ENCODE measurements at regions not wholly inside any gene's neighbourhood (a gene's known extent, or its start where the extent isn't known, plus 50 kb on each side); places are given as distances from the start of the nearest gene placed in this dataset.

DNA sequence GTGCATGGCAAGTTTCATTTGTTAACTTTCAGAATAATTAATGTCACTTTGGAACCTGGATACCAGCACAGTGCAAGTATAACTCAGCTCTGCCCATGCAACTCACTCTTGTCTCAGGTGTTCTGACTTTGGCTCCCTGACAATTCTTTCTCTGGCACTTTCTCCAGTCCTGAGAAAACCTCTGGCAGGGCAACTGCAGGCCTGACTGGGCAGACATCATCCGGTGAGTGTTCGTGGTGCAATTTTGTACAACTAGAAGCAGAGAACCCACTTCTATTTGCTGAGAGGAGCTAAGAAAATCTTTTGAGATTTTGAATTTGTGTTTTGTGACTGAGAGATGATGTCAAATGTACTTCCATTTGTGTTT is 143.0 kb downstream of the AQP4 start:
- TF ChIP-seq, protein P1, sequence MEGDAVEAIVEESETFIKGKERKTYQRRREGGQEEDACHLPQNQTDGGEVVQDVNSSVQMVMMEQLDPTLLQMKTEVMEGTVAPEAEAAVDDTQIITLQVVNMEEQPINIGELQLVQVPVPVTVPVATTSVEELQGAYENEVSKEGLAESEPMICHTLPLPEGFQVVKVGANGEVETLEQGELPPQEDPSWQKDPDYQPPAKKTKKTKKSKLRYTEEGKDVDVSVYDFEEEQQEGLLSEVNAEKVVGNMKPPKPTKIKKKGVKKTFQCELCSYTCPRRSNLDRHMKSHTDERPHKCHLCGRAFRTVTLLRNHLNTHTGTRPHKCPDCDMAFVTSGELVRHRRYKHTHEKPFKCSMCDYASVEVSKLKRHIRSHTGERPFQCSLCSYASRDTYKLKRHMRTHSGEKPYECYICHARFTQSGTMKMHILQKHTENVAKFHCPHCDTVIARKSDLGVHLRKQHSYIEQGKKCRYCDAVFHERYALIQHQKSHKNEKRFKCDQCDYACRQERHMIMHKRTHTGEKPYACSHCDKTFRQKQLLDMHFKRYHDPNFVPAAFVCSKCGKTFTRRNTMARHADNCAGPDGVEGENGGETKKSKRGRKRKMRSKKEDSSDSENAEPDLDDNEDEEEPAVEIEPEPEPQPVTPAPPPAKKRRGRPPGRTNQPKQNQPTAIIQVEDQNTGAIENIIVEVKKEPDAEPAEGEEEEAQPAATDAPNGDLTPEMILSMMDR (IDR thresholded peaks at IDR 0.05): no peak
- FAIRE-seq (no peak), ATAC-seq (peak in 1 of 4 donors; percentile 48), DNase-seq (no peak)
- H3K27me3 ChIP-seq: no peaks in the 10 kb centered on the region
- H3K4me1 ChIP-seq: no peaks in the 10 kb centered on the region
- intact Hi-C loops (cut with DNase I): no loop called here
- no peaks in the 10 kb centered on the region for H3K36me3 ChIP-seq
- no peak overlapping the region for H3K4me3 ChIP-seq
- 56 to 57% methylated on average over 2 of the region's 2 CpGs for WGBS, 2 donors
- no peak overlapping the region for H3K27ac ChIP-seq
- H3K9me3 ChIP-seq: no peaks in the 10 kb centered on the region

DNA sequence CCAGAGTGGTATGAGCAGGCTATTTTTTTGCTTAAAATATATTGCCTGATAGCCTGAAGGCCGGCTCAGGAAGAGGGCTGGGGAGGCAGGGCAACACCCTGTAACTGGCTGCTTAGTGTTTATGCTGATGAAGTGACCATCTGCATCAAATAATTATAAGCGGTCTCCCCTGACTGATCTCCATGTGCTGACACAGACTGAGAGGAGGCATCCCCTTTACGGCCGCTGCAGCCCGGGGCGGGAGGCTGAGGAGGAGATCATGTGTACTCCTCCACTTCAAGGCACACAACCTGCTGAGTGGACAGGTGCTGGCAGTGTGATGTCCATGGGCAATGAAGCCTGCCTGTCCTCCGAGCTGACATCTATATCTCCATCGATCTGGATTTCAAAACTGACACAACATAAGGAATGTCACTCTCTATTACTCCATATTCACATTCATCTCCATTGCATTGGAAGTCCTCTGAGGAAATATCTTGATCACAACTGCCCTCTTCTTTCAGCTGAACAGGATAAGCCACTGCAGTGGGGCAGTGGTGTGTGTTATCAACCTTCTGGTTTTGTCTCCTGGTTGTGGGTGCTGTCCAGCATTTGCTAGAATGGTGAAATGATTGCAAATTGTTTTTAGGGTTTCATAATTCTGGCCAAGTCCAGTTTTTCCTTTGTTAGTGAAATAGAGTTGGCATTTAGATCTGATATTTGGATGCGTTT is 143.5 kb downstream of the AQP4 start:
- no peak for FAIRE-seq
- H3K4me1 ChIP-seq: no peaks in the 10 kb centered on the region
- 86 to 88% methylated on average over 9 of the region's 9 CpGs for WGBS, 2 donors
- H3K4me3 ChIP-seq: no peak overlapping the region
- intact Hi-C loops (cut with DNase I): no loop called here
- H3K27ac ChIP-seq: no peak overlapping the region
- no peaks in the 10 kb centered on the region for H3K36me3 ChIP-seq
- no peak for DNase-seq
- TF ChIP-seq, protein P1 (IDR thresholded peaks at IDR 0.05): no peak
- ATAC-seq: no peak
- no peaks in the 10 kb centered on the region for H3K9me3 ChIP-seq
- no peaks in the 10 kb centered on the region for H3K27me3 ChIP-seq

DNA sequence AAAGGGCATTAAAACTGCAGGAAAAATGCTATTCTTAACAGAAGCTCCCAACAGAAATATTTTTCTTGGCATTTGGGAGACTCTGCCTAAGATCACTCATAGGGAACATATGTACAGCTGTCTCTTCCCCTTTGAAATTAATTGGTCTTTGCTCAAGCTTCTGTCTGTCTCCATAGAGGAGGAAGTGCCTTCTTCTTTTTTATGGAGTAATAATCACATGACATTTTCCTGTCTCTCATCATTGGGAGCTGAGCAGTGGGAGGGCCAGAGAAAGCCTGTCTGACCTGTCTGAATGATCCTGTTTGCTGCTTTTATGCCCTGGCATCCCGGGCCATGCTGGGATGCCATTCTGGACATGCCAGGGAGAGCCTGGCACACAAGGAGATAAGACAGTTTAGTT is 145.6 kb downstream of the AQP4 start:
- H3K36me3 ChIP-seq: no peaks in the 10 kb centered on the region
- no peak overlapping the region for H3K27ac ChIP-seq
- WGBS, 2 donors: 42 to 59% methylated on average over 1 of the region's 1 CpG
- H3K4me1 ChIP-seq: no peaks in the 10 kb centered on the region
- H3K9me3 ChIP-seq: no peaks in the 10 kb centered on the region
- FAIRE-seq (no peak), DNase-seq (no peak), ATAC-seq (no peak)
- no peaks in the 10 kb centered on the region for H3K27me3 ChIP-seq
- TF ChIP-seq, protein P1 (IDR thresholded peaks at IDR 0.05): no peak
- no peak overlapping the region for H3K4me3 ChIP-seq
- intact Hi-C loops (cut with DNase I): no loop called here

DNA sequence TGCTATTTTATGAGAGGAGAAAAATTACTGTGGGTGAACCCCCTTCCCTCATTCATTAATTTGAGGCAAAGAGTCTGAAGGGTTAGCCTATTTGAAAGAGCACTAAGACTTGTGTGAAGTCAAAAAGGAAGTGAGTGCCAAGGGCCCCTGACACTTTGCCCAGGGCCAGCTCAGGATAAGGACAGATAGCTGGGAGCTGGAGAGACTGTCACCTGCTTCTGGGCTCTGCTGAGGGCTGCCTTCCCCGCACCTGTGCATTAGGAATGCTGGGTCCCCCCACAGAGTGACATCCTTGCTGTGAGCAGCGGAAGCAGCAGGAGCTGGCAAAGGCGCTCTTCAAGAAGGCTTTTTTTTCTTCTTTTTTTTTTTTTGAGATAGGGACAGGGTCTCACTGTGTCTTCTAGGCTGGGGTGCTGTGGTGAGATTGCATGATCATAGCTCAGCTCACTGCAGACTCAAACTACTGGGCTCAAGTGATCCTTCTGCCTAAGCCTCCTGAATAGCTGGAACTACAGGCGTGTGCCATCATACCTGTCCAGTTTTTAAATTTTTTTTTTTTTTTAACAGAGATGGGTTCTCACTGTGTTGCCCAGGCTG is 148.3 kb downstream of the AQP4 start:
- no peaks in the 10 kb centered on the region for H3K9me3 ChIP-seq
- no peaks in the 10 kb centered on the region for H3K4me1 ChIP-seq
- no peak for FAIRE-seq
- TF ChIP-seq, protein P1 (IDR thresholded peaks at IDR 0.05): no peak
- H3K27ac ChIP-seq: no peak overlapping the region
- intact Hi-C loops (cut with DNase I): no loop called here
- no peaks in the 10 kb centered on the region for H3K36me3 ChIP-seq
- WGBS, 2 donors: 73 to 89% methylated on average over 4 of the region's 4 CpGs
- DNase-seq: no peak
- ATAC-seq: no peak
- H3K27me3 ChIP-seq: no peaks in the 10 kb centered on the region
- no peak overlapping the region for H3K4me3 ChIP-seq

DNA sequence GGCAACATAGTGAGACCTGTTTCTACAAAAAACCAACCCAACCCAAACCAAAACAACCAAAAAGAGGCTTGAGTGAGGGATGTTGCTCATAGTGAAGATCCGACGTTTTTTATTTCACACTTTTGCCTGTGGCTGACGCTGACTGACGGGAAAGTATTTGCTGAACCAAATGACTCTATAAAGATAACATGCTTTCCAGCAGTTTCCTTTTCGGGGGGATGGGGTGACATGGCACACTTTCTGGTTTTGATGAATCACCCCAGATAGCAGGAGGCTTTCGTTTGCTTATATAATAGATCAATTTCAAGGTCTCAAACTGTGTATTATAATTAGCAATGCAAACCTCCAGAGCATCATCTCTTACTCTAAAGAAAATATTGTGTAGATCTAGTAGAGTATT is 150.8 kb downstream of the AQP4 start:
- TF ChIP-seq, protein P1 (IDR thresholded peaks at IDR 0.05): no peak
- ATAC-seq: no peak
- no peak for FAIRE-seq
- no peaks in the 10 kb centered on the region for H3K27me3 ChIP-seq
- H3K27ac ChIP-seq: no peak overlapping the region
- H3K9me3 ChIP-seq: no peaks in the 10 kb centered on the region
- no peaks in the 10 kb centered on the region for H3K36me3 ChIP-seq
- no peak overlapping the region for H3K4me3 ChIP-seq
- H3K4me1 ChIP-seq: no peaks in the 10 kb centered on the region
- intact Hi-C loops (cut with DNase I): no loop called here
- 11 to 19% methylated on average over 6 of the region's 6 CpGs for WGBS, 2 donors
- no peak for DNase-seq

Data from pancreas (tissue), 10 donors.